DND-41 (cell line): ENCODE measurements at regions not wholly inside any gene's neighbourhood (a gene's known extent, or its start where the extent isn't known, plus 50 kb on each side); places are given as distances from the start of the nearest gene placed in this dataset.

ENCODE experiments used
- ATAC-seq: fragments of 200-7000 bp; cut with Tn5 transposase; 3 replicates; pipeline ENCODE4 v1.9.1; 2021; ENCODE audit warnings: low read depth; ENCODE audit not compliant: insufficient read depth
- DNase-seq: peaks from one replicate; pipeline ENCODE4 v3.0.0-alpha.2; 2020
- H2AFZ ChIP-seq: 2 replicates; pipeline ENCODE4 v1.6.0; 2012; ENCODE audit warnings: low read depth, low read length
- H3K27ac ChIP-seq: 2 replicates; pipeline ENCODE4 v1.5.1; 2012; ENCODE audit warnings: low read length, inconsistent platforms
- H3K27me3 ChIP-seq: fragments of 200-600 bp; sonication (generic); 2 replicates; pipeline ENCODE4 v1.6.0; 2012; ENCODE audit warnings: low read length, mild to moderate bottlenecking, inconsistent platforms; ENCODE audit not compliant: insufficient read depth, poor library complexity
- H3K36me3 ChIP-seq: 2 replicates; pipeline ENCODE4 v1.5.1; 2012; ENCODE audit warnings: low read length, inconsistent platforms; ENCODE audit not compliant: insufficient read depth
- H3K4me1 ChIP-seq: 2 replicates; pipeline ENCODE4 v1.5.1; 2012; ENCODE audit warnings: mild to moderate bottlenecking, low read length; ENCODE audit not compliant: insufficient read depth
- H3K4me2 ChIP-seq: 2 replicates; pipeline ENCODE4 v1.6.0; 2012; ENCODE audit warnings: mild to moderate bottlenecking, moderate library complexity, low read length, inconsistent platforms; ENCODE audit not compliant: insufficient read depth
- H3K4me3 ChIP-seq, 2 experiments: fragments of 200-600 bp in 1 of 2; shearing (Covaris generic) in 1 of 2; 2 replicates each; pipeline ENCODE4 v1.5.1; 2012 to 2016; ENCODE audit warnings: inconsistent platforms in 2 of 2, low read length in 2 of 2, mild to moderate bottlenecking in 2 of 2, low read depth in 1 of 2, moderate library complexity in 1 of 2
- H3K79me2 ChIP-seq: 2 replicates; pipeline ENCODE4 v1.6.0; 2012; ENCODE audit warnings: low read length, inconsistent platforms; ENCODE audit not compliant: insufficient read depth
- H3K9ac ChIP-seq: 2 replicates; pipeline ENCODE4 v1.6.0; 2012; ENCODE audit warnings: low read depth, mild to moderate bottlenecking, inconsistent platforms, low read length, moderate library complexity
- H3K9me3 ChIP-seq: 2 replicates; pipeline ENCODE4 v1.5.1; 2012; ENCODE audit warnings: low read length, moderate library complexity, mild to moderate bottlenecking, inconsistent platforms; ENCODE audit not compliant: insufficient read depth, severe bottlenecking
- H4K20me1 ChIP-seq: 2 replicates; pipeline ENCODE4 v1.6.0; 2012; ENCODE audit warnings: low read length; ENCODE audit not compliant: insufficient read depth
- EZH2 ChIP-seq: IDR thresholded peaks from 3 replicates; pipeline ENCODE4 v1.6.1; 2012; ENCODE audit warnings: borderline replicate concordance, low read depth, mild to moderate bottlenecking, moderate library complexity, low read length, inconsistent platforms; ENCODE audit not compliant: severe bottlenecking
- TF ChIP-seq, protein P1 (sequence below): IDR thresholded peaks from 2 replicates; pipeline ENCODE4 v1.5.1; 2012; ENCODE audit warnings: borderline replicate concordance, low read length, moderate library complexity, mild to moderate bottlenecking; ENCODE audit not compliant: poor library complexity, severe bottlenecking; ENCODE audit errors: extremely low read depth

- Histone ChIP-seq H4K20me1 (no peaks in the 10 kb centered on the region), H3K79me2 (no peaks in the 10 kb centered on the region), H3K9me3 (no peaks in the 10 kb centered on the region), H3K4me2 (no peak overlapping the region), H3K4me3 (no peak overlapping the region), H3K36me3 (no peaks in the 10 kb centered on the region), H3K9ac (no peak overlapping the region), H3K27ac (no peak overlapping the region), H2AFZ (no peak overlapping the region), H3K27me3 (no peaks in the 10 kb centered on the region), H3K4me1 (no peaks in the 10 kb centered on the region)
- DNase-seq: no peak
- TF ChIP-seq, protein P1, sequence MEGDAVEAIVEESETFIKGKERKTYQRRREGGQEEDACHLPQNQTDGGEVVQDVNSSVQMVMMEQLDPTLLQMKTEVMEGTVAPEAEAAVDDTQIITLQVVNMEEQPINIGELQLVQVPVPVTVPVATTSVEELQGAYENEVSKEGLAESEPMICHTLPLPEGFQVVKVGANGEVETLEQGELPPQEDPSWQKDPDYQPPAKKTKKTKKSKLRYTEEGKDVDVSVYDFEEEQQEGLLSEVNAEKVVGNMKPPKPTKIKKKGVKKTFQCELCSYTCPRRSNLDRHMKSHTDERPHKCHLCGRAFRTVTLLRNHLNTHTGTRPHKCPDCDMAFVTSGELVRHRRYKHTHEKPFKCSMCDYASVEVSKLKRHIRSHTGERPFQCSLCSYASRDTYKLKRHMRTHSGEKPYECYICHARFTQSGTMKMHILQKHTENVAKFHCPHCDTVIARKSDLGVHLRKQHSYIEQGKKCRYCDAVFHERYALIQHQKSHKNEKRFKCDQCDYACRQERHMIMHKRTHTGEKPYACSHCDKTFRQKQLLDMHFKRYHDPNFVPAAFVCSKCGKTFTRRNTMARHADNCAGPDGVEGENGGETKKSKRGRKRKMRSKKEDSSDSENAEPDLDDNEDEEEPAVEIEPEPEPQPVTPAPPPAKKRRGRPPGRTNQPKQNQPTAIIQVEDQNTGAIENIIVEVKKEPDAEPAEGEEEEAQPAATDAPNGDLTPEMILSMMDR: no peak
- no peak for TF ChIP-seq EZH2
- no peak for ATAC-seq
Observed at GRCh38 chr18:40402052-40402451, 1553.0 kb upstream of the PIK3C3 start.

- Histone ChIP-seq H4K20me1 (no peaks in the 10 kb centered on the region), H3K9me3 (no peaks in the 10 kb centered on the region), H3K27ac (no peak overlapping the region), H3K79me2 (no peaks in the 10 kb centered on the region), H3K4me2 (no peak overlapping the region), H3K36me3 (no peaks in the 10 kb centered on the region), H3K27me3 (no peaks in the 10 kb centered on the region), H3K9ac (no peak overlapping the region), H3K4me3 (no peak overlapping the region), H2AFZ (no peak overlapping the region), H3K4me1 (no peaks in the 10 kb centered on the region)
- no peak for ATAC-seq
- no peak for DNase-seq
- TF ChIP-seq, protein P1: no peak
- no peak for TF ChIP-seq EZH2
Observed at GRCh38 chr18:40388121-40388520, 1566.9 kb upstream of the PIK3C3 start.

DNA sequence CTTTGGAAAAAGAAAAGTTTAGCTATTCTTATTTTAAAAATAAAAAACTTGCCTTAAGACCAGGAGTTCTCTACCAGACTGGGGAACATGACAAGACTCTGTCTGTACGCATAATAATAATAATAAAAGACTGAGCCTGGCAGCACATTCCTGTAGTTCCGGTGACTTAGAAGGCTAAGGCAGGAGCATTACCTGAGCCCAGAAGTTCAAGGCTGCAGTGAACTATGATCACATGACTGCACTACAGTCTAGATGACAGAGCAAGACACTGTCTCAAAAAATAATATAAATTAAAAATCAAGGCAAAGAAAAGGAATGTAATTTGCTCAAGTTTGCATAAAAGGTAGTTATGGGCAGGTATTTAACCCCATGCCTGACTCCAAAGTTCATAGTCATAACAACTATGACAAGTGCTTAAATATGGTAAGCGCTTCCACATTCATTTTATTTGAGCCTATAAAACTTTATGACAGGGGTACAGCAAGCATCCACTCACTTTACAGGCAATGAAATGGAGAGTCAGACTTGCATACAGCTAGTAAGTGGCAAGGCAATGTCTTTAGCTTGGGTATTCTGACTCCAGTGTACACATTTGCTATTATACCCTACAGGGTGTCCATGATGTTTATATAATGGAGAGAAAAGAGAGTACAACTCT is 1567.8 kb upstream of the PIK3C3 start:
- Histone ChIP-seq H3K27me3 (no peaks in the 10 kb centered on the region), H3K4me1 (no peaks in the 10 kb centered on the region), H3K4me3 (no peak overlapping the region), H3K27ac (no peak overlapping the region), H4K20me1 (no peaks in the 10 kb centered on the region), H2AFZ (no peak overlapping the region), H3K79me2 (no peaks in the 10 kb centered on the region), H3K4me2 (no peak overlapping the region), H3K9me3 (no peaks in the 10 kb centered on the region), H3K9ac (no peak overlapping the region), H3K36me3 (no peaks in the 10 kb centered on the region)
- no peak for DNase-seq
- no peak for ATAC-seq
- TF ChIP-seq, protein P1: no peak
- TF ChIP-seq EZH2: no peak
